Endodermal cell (in vitro differentiated cells): ENCODE measurements at regions not wholly inside any gene's neighbourhood (a gene's known extent, or its start where the extent isn't known, plus 50 kb on each side); places are given as distances from the start of the nearest gene placed in this dataset.
A peak's percentile ranks its signal among the peaks of the same experiment; 100 is the strongest.

Experiments
- DNase-seq: peaks from one replicate; pipeline ENCODE4 v3.0.0-alpha.2; 2017
- H3K27ac ChIP-seq: 2 replicates; pipeline ENCODE4 v1.5.1; 2013; ENCODE audit warnings: mild to moderate bottlenecking, low read depth, low read length, moderate library complexity
- H3K27me3 ChIP-seq: 2 replicates; pipeline ENCODE4 v1.6.1; 2013; ENCODE audit warnings: mild to moderate bottlenecking, low read length, moderate library complexity; ENCODE audit not compliant: insufficient read depth, control insufficient read depth, poor library complexity, severe bottlenecking
- H3K36me3 ChIP-seq: 2 replicates; pipeline ENCODE4 v1.7.0; 2013; ENCODE audit warnings: mild to moderate bottlenecking, low read length, moderate library complexity; ENCODE audit not compliant: control insufficient read depth, insufficient read depth
- H3K4me1 ChIP-seq: one replicate; pipeline ENCODE4 v1.7.0; 2013; ENCODE audit warnings: low read length; ENCODE audit not compliant: control insufficient read depth, insufficient read depth
- H3K4me3 ChIP-seq: 2 replicates; pipeline ENCODE4 v1.5.1; 2013; ENCODE audit warnings: mild to moderate bottlenecking, low read length, moderate library complexity
- H3K9ac ChIP-seq: 2 replicates; pipeline ENCODE4 v1.6.1; 2013; ENCODE audit warnings: mild to moderate bottlenecking, low read length, moderate library complexity; ENCODE audit not compliant: poor library complexity, severe bottlenecking; ENCODE audit errors: extremely low read depth
- H3K9me3 ChIP-seq: 2 replicates; pipeline ENCODE4 v1.6.1; 2013; ENCODE audit warnings: mild to moderate bottlenecking, low read length, moderate library complexity; ENCODE audit not compliant: control insufficient read depth
- H3K27ac Mint-ChIP-seq: 2 replicates; pipeline ENCODE4 v1.8.0; 2020; ENCODE audit warnings: mixed read lengths
- H3K27me3 Mint-ChIP-seq: 2 replicates; pipeline ENCODE4 v1.8.0; 2021; ENCODE audit warnings: mild to moderate bottlenecking, mixed read lengths; ENCODE audit not compliant: insufficient read depth
- H3K36me3 Mint-ChIP-seq: 2 replicates; pipeline ENCODE4 v1.8.0; 2020; ENCODE audit warnings: low read depth, mixed read lengths
- H3K4me1 Mint-ChIP-seq: 2 replicates; pipeline ENCODE4 v1.8.0; 2020; ENCODE audit warnings: mixed read lengths
- H3K4me3 Mint-ChIP-seq: 2 replicates; pipeline ENCODE4 v1.8.0; 2020; ENCODE audit warnings: mild to moderate bottlenecking, moderate library complexity, mixed read lengths
- H3K9me3 Mint-ChIP-seq: 2 replicates; pipeline ENCODE4 v1.8.0; 2020; ENCODE audit warnings: mild to moderate bottlenecking, mixed read lengths
- WGBS, 2 experiments: methylation state at CpG; one replicate each; pipeline versions ENCODE4 v1.1.5 to v1.1.7; 2013; ENCODE audit warnings: missing lambda C conversion rate in 2 of 2, mixed read lengths in 1 of 2; ENCODE audit not compliant: insufficient coverage in 1 of 2, insufficient read length in 1 of 2; 5-methylcytosine and 5-hydroxymethylcytosine counted together
- TF ChIP-seq, protein P1 (sequence below): fragments of 200-600 bp; sonication (generic); conservative IDR thresholded peaks from 2 replicates; pipeline ENCODE4 v1.5.0; 2021; ENCODE audit warnings: antibody characterized with exemption, mild to moderate bottlenecking

DNA sequence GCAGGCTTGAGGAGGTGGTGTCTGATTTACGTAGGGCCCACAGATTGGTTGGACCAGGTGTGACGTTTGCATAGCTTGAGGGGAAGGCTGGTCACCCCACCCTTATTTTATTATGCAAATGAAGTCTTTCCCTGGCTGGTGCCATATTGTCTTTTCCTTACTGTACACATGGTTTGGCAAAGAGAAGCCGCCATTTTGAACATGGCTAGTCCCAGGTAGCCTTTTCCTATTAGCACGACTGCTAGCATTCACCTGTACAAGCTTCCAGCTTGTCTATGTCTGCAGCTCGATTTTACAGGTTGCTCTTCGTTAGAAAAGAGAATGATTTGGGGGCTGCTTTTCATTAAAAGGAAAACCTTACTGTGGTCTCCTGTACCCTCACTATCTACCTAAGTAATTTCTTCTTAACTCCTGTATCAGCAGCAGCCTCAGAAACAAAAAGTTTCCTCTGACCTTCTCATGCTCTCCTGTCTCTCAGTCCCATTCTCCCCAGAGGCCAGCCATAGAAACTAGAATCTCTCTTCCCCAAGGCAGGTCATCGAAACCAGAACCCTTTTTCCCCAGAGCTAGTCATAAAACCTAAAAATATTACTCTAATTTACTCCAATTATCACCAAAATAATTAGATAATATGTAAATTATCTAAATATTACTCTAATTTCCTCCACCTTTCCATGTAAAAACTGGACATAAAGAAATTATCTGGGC, 151.8 kb downstream of the B3GNT2 start:
- H3K27ac Mint-ChIP-seq: no peak overlapping the region
- TF ChIP-seq, protein P1, sequence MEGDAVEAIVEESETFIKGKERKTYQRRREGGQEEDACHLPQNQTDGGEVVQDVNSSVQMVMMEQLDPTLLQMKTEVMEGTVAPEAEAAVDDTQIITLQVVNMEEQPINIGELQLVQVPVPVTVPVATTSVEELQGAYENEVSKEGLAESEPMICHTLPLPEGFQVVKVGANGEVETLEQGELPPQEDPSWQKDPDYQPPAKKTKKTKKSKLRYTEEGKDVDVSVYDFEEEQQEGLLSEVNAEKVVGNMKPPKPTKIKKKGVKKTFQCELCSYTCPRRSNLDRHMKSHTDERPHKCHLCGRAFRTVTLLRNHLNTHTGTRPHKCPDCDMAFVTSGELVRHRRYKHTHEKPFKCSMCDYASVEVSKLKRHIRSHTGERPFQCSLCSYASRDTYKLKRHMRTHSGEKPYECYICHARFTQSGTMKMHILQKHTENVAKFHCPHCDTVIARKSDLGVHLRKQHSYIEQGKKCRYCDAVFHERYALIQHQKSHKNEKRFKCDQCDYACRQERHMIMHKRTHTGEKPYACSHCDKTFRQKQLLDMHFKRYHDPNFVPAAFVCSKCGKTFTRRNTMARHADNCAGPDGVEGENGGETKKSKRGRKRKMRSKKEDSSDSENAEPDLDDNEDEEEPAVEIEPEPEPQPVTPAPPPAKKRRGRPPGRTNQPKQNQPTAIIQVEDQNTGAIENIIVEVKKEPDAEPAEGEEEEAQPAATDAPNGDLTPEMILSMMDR: no peak
- DNase-seq: no peak
- H3K4me3 Mint-ChIP-seq: no peak overlapping the region
- Histone ChIP-seq H3K36me3 (no peaks in the 10 kb centered on the region), H3K9me3 (peaks cover 23% of the 10 kb centered on the region), H3K9ac (no peak overlapping the region), H3K27ac (no peak overlapping the region), H3K27me3 (no peaks in the 10 kb centered on the region), H3K4me1 (no peaks in the 10 kb centered on the region), H3K4me3 (peak overlapping the region; percentile 13)
- 93 to 94% methylated on average over 5 to 7 of the region's 7 CpGs for WGBS, 2 experiments
- H3K27me3 Mint-ChIP-seq: no peaks in the 10 kb centered on the region
- peaks cover 17% of the 10 kb centered on the region for H3K4me1 Mint-ChIP-seq
- peaks cover 18% of the 10 kb centered on the region for H3K9me3 Mint-ChIP-seq
- peaks cover 2% of the 10 kb centered on the region for H3K36me3 Mint-ChIP-seq

DNA sequence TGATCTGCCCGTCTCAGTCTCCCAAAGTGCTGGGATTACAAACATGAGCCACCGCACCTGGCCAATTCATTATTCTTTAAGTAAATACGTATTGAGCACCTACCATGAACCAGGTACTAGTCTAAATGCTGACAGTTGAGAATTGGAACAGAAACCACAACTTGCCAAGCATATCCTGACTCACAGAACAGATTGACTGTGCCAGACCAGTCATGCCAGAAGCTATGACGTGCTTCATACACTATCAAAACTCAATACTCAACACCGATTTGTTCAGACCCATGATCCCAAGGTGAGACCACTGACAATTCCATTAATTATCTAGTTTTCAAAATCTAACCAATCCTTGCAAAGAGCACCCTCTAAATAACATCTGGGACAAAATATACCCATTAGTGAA, 148.6 kb downstream of the B3GNT2 start:
- Histone ChIP-seq H3K9me3 (no peaks in the 10 kb centered on the region), H3K36me3 (no peaks in the 10 kb centered on the region), H3K9ac (no peak overlapping the region), H3K27ac (no peak overlapping the region), H3K27me3 (no peaks in the 10 kb centered on the region), H3K4me1 (no peaks in the 10 kb centered on the region), H3K4me3 (no peak overlapping the region)
- WGBS, 2 experiments: 81 to 95% methylated on average over 5 of the region's 5 CpGs
- DNase-seq: no peak
- TF ChIP-seq, protein P1: no peak
- H3K4me3 Mint-ChIP-seq: no peak overlapping the region
- no peaks in the 10 kb centered on the region for H3K36me3 Mint-ChIP-seq
- H3K27ac Mint-ChIP-seq: no peak overlapping the region
- peaks cover 34% of the 10 kb centered on the region for H3K4me1 Mint-ChIP-seq
- H3K27me3 Mint-ChIP-seq: no peaks in the 10 kb centered on the region
- no peaks in the 10 kb centered on the region for H3K9me3 Mint-ChIP-seq

DNA sequence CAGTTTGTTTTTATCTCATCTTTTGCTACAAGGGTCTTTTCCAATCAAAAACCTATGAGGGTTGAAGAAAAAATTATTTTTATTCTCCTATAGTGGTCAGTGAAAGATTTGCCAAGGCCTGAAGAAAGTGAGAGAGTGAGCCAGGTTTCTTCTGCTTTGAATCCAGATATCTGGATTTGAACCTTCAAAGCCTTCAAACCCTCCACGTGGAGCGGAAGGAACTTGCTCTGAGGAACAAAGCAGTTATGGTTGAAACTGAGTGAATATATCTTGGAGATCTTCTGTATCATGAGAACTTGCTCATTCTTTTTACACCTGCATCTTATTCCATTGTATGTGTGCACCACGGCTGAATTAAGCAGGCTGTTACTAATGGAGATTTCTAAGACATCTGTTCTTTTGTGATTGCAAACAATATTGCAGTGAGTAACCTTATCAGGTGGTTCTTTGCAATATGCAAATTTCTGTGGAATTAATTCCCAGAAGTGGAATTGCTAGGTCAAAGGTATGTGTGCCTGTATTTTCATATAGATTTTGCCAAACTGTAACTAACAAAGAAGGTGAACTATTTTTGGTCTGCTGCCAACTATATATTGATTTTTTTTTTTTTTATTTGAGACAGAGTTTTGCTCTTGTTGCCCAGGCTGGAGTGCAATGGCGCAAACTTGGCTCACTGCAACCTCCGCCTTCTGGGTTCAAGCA, 147.9 kb downstream of the B3GNT2 start:
- Mint-ChIP-seq H3K4me3 (no peak overlapping the region), H3K27me3 (no peaks in the 10 kb centered on the region), H3K9me3 (no peaks in the 10 kb centered on the region), H3K27ac (no peak overlapping the region), H3K36me3 (no peaks in the 10 kb centered on the region), H3K4me1 (peaks cover 34% of the 10 kb centered on the region)
- no peak for DNase-seq
- 88 to 89% methylated on average over 3 to 5 of the region's 5 CpGs for WGBS, 2 experiments
- H3K36me3 ChIP-seq: no peaks in the 10 kb centered on the region
- no peak overlapping the region for H3K9ac ChIP-seq
- H3K9me3 ChIP-seq: no peaks in the 10 kb centered on the region
- TF ChIP-seq, protein P1: no peak
- no peaks in the 10 kb centered on the region for H3K27me3 ChIP-seq
- no peak overlapping the region for H3K4me3 ChIP-seq
- H3K4me1 ChIP-seq: no peaks in the 10 kb centered on the region
- H3K27ac ChIP-seq: peak overlapping the region; percentile 13
